ENCODE measurements at regions not wholly inside any gene's neighbourhood (a gene's known extent, or its start where the extent isn't known, plus 50 kb on each side); places are given as distances from the start of the nearest gene placed in this dataset.

GRCh38 chr11:105324156-105324555 is 184.6 kb upstream of the CARD18 start:
- Histone ChIP-seq H3K9me3 (ENCODE audit: low read length) (no peaks in the 10 kb centered on the region), H3K9me2 (ENCODE audit: insufficient read depth, low read length) (no peaks in the 10 kb centered on the region), H2AFZ (ENCODE audit: low read depth, low read length) (no peak overlapping the region), H3K36me3 (ENCODE audit: insufficient read depth, low read length) (no peaks in the 10 kb centered on the region), H3K4me3 (ENCODE audit: low read length) (no peak overlapping the region), H3K27me3 (ENCODE audit: insufficient read depth, low read depth, low read length) (no peaks in the 10 kb centered on the region), H3K4me2 (ENCODE audit: low read length) (no peak overlapping the region), H3K79me2 (replicated peaks; ENCODE audit: insufficient read depth, low read length) (no peaks in the 10 kb centered on the region), H3K9ac (ENCODE audit: low read length) (no peak overlapping the region), H3F3A (ENCODE audit: insufficient read depth, low read length, poor library complexity, severe bottlenecking) (no peaks in the 10 kb centered on the region), H4K20me1 (ENCODE audit: insufficient read depth) (no peaks in the 10 kb centered on the region), H3K27ac (ENCODE audit: low read length) (no peak overlapping the region)
- TF ChIP-seq TAF1 (IDR thresholded peaks at IDR 0.05; ENCODE audit: low read depth) (no peak), CTCF (IDR thresholded peaks at IDR 0.05; ENCODE audit: poor library complexity, severe bottlenecking) (no peak), SMC3 (conservative IDR thresholded peaks at IDR 0.05; ENCODE audit: poor library complexity) (no peak), RAD21 (conservative IDR thresholded peaks at IDR 0.05) (no peak), MXI1 (conservative IDR thresholded peaks at IDR 0.05; ENCODE audit: poor library complexity, severe bottlenecking) (no peak), POLR2AphosphoS5 (IDR thresholded peaks at IDR 0.05) (no peak), EP300 (conservative IDR thresholded peaks at IDR 0.05; ENCODE audit: poor library complexity, severe bottlenecking) (no peak), EZH2 (IDR thresholded peaks at IDR 0.05; ENCODE audit: borderline replicate concordance, insufficient read depth, low read length, poor library complexity, severe bottlenecking) (no peak)

- H3K9me2 ChIP-seq (ENCODE audit: insufficient read depth, low read length): no peaks in the 10 kb centered on the region
- no peaks in the 10 kb centered on the region for H3K79me2 ChIP-seq (replicated peaks; ENCODE audit: insufficient read depth, low read length)
- H3K27ac ChIP-seq (ENCODE audit: low read length): no peak overlapping the region
- no peaks in the 10 kb centered on the region for H3K9me3 ChIP-seq (ENCODE audit: low read length)
- H3K4me2 ChIP-seq (ENCODE audit: low read length): no peak overlapping the region
- no peaks in the 10 kb centered on the region for H3K36me3 ChIP-seq (ENCODE audit: insufficient read depth, low read length)
- no peak overlapping the region for H3K9ac ChIP-seq (ENCODE audit: low read length)
- TF ChIP-seq EZH2 (IDR thresholded peaks at IDR 0.05; ENCODE audit: borderline replicate concordance, insufficient read depth, low read length, poor library complexity, severe bottlenecking) (no peak), POLR2AphosphoS5 (IDR thresholded peaks at IDR 0.05) (no peak), REST (IDR thresholded peaks at IDR 0.05; ENCODE audit: borderline replicate concordance) (no peak), SMC3 (conservative IDR thresholded peaks at IDR 0.05; ENCODE audit: poor library complexity) (no peak), MXI1 (conservative IDR thresholded peaks at IDR 0.05; ENCODE audit: poor library complexity, severe bottlenecking) (no peak), RAD21 (conservative IDR thresholded peaks at IDR 0.05) (no peak), EP300 (conservative IDR thresholded peaks at IDR 0.05; ENCODE audit: poor library complexity, severe bottlenecking) (no peak), CTCF (IDR thresholded peaks at IDR 0.05; ENCODE audit: poor library complexity, severe bottlenecking) (no peak)
- no peaks in the 10 kb centered on the region for H3K27me3 ChIP-seq (ENCODE audit: insufficient read depth, low read depth, low read length)
- H3K4me3 ChIP-seq (ENCODE audit: low read length): no peak overlapping the region
- no peaks in the 10 kb centered on the region for H4K20me1 ChIP-seq (ENCODE audit: insufficient read depth)
- no peaks in the 10 kb centered on the region for H3F3A ChIP-seq (ENCODE audit: insufficient read depth, low read length, poor library complexity, severe bottlenecking)
- no peak overlapping the region for H2AFZ ChIP-seq (ENCODE audit: low read depth, low read length)
These were observed 182.1 kb upstream of the CARD18 start for GRCh38 chr11:105321696-105322095.
